H1 (cell line): ENCODE measurements at regions not wholly inside any gene's neighbourhood (a gene's known extent, or its start where the extent isn't known, plus 50 kb on each side); places are given as distances from the start of the nearest gene placed in this dataset.

Experiments used
- EZH2 ChIP-seq: fragments of 200-600 bp; sonication (generic); IDR thresholded peaks from 2 replicates; pipeline ENCODE4 v1.7.1; 2012; ENCODE audit warnings: low read depth, mild to moderate bottlenecking, moderate library complexity, low read length, inconsistent platforms; ENCODE audit not compliant: severe bottlenecking
- POLR2A ChIP-seq, 2 experiments: IDR thresholded peaks; 1 replicate in 1 of 2; 2 replicates in 1 of 2; pipeline ENCODE4 v1.6.1; 2011; ENCODE audit warnings: low read depth in 2 of 2, low read length in 2 of 2, mild to moderate bottlenecking in 2 of 2; ENCODE audit errors: control extremely low read depth in 1 of 2
- TF ChIP-seq, protein P1 (sequence below), 3 experiments: IDR thresholded peaks; 1 replicate in 2 of 3; 2 replicates in 1 of 3; pipeline versions ENCODE4 v1.5.1 to v1.6.1; 2011; ENCODE audit warnings: low read length in 3 of 3, mild to moderate bottlenecking in 3 of 3, inconsistent platforms in 2 of 3, low read depth in 1 of 3, moderate library complexity in 1 of 3; ENCODE audit not compliant: insufficient read depth in 1 of 3; ENCODE audit errors: control extremely low read depth in 1 of 3

DNA sequence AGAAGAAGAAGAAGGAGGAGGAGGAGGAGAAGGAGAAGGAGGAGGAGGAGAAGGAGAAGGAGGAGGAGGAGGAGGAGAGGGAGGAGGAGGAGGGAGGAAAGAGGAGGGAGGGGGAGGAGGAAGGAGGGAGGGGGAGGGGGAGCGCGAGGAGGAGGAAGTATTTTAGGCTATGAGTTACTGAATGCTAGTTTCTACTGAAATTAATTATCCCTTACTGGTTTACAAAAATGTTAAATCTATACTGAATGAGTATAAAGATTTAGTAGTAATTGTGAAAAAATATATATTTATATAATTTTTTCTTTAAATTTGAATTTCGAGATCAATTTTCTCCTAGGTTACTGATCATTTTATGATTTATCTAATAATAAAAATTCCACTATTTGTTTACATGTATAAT is 1769.0 kb upstream of the NUDT12 start:
- no peak for TF ChIP-seq POLR2A (IDR thresholded peaks at IDR 0.05; ENCODE audit: control extremely low read depth in 1 of 2, low read depth in 2 of 2, low read length in 2 of 2)
- TF ChIP-seq EZH2, result no peak
- TF ChIP-seq, protein P1, sequence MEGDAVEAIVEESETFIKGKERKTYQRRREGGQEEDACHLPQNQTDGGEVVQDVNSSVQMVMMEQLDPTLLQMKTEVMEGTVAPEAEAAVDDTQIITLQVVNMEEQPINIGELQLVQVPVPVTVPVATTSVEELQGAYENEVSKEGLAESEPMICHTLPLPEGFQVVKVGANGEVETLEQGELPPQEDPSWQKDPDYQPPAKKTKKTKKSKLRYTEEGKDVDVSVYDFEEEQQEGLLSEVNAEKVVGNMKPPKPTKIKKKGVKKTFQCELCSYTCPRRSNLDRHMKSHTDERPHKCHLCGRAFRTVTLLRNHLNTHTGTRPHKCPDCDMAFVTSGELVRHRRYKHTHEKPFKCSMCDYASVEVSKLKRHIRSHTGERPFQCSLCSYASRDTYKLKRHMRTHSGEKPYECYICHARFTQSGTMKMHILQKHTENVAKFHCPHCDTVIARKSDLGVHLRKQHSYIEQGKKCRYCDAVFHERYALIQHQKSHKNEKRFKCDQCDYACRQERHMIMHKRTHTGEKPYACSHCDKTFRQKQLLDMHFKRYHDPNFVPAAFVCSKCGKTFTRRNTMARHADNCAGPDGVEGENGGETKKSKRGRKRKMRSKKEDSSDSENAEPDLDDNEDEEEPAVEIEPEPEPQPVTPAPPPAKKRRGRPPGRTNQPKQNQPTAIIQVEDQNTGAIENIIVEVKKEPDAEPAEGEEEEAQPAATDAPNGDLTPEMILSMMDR (IDR thresholded peaks at IDR 0.05; ENCODE audit: control extremely low read depth in 1 of 3, insufficient read depth in 1 of 3, low read depth in 1 of 3, low read length in 3 of 3), result no peak
